Endothelial cell of umbilical vein (primary cell): ENCODE measurements at regions not wholly inside any gene's neighbourhood (a gene's known extent, or its start where the extent isn't known, plus 50 kb on each side); places are given as distances from the start of the nearest gene placed in this dataset.

Experiments
- BruUV-seq: library from RNA; stranded (reverse); fragments of 400-500 nt; replicated peaks from 2 replicates; lab custom pipeline; 2021; lab: Mats Ljungman, UMichigan
- CTCF ChIA-PET: fragments of 300-600, 350-600 bp; sonication (Branson Sonifier 250); formaldehyde crosslinking; loops from one replicate; lab custom pipeline; 2021; ENCODE audit warnings: antibody characterized with exemption, inconsistent platforms; lab: Charles Lee
- POLR2A ChIA-PET: fragments of 300-600, 350-600 bp; sonication (Branson Sonifier 250); formaldehyde crosslinking; loops from one replicate; lab custom pipeline; 2021; ENCODE audit warnings: antibody characterized with exemption, inconsistent platforms; lab: Charles Lee
- DNase-seq: peaks from one replicate; pipeline ENCODE4 v3.0.0-alpha.2; 2011; ENCODE audit warnings: low read depth, low spot score
- FAIRE-seq: peaks from 2 replicates; lab custom pipeline; 2011; peaks lifted over from hg19 to GRCh38; lab: Jason Lieb, UNC
- H2AFZ ChIP-seq: 2 replicates; pipeline ENCODE4 v1.6.0; 2012; ENCODE audit warnings: low read depth, low read length, control low read depth, inconsistent platforms
- H3K27ac ChIP-seq: 2 replicates; pipeline ENCODE4 v1.5.1; 2011; ENCODE audit warnings: low read depth, mild to moderate bottlenecking, control low read depth, low read length, moderate library complexity; ENCODE audit not compliant: insufficient read depth
- H3K27me3 ChIP-seq, 2 experiments: 2 replicates each; pipeline versions ENCODE4 v1.6.0 to v1.6.1; 2011; ENCODE audit warnings: low read length in 2 of 2, mixed read lengths in 1 of 2; ENCODE audit not compliant: control insufficient read depth in 2 of 2, insufficient read depth in 2 of 2
- H3K36me3 ChIP-seq, 2 experiments: 2 replicates in 1 of 2; 3 replicates in 1 of 2; pipeline ENCODE4 v1.5.1; 2011; ENCODE audit warnings: low read length in 2 of 2, mild to moderate bottlenecking in 1 of 2, moderate library complexity in 1 of 2; ENCODE audit not compliant: control insufficient read depth in 2 of 2, insufficient read depth in 2 of 2; ENCODE audit errors: extremely low read depth in 1 of 2
- H3K4me1 ChIP-seq: 3 replicates; pipeline ENCODE4 v1.5.1; 2011; ENCODE audit warnings: mild to moderate bottlenecking, low read length; ENCODE audit not compliant: control insufficient read depth, insufficient read depth; ENCODE audit errors: extremely low read depth
- H3K4me2 ChIP-seq: 2 replicates; pipeline ENCODE4 v1.6.1; 2011; ENCODE audit warnings: low read length, control low read depth, mixed read lengths; ENCODE audit not compliant: insufficient read depth
- H3K4me3 ChIP-seq, 3 experiments: fragments of 200-600 bp in 1 of 3; sonication (generic), shearing (Covaris generic) in 1 of 3; replicated peaks in 1 of 3; 2 replicates each; pipeline ENCODE4 v1.5.1; 2011 to 2016; ENCODE audit warnings: control low read depth in 3 of 3, low read length in 3 of 3, mild to moderate bottlenecking in 2 of 3, inconsistent platforms in 1 of 3, low read depth in 1 of 3, moderate library complexity in 1 of 3; ENCODE audit not compliant: insufficient read depth in 1 of 3
- H3K79me2 ChIP-seq: 2 replicates; pipeline ENCODE4 v1.6.0; 2012; ENCODE audit warnings: low read length, inconsistent platforms; ENCODE audit not compliant: control insufficient read depth, insufficient read depth
- H3K9ac ChIP-seq: replicated peaks from 2 replicates; pipeline ENCODE3; 2011; ENCODE audit warnings: low read length, control low read depth; ENCODE audit not compliant: insufficient read depth; ENCODE audit errors: extremely low read depth
- H3K9me1 ChIP-seq: replicated peaks from 3 replicates; pipeline ENCODE4 v1.6.0; 2011; ENCODE audit warnings: mild to moderate bottlenecking, low read length; ENCODE audit not compliant: control insufficient read depth, insufficient read depth; ENCODE audit errors: extremely low read depth
- H3K9me3 ChIP-seq: replicated peaks from 2 replicates; pipeline ENCODE4 v1.5.1; 2012; ENCODE audit warnings: low read length, inconsistent platforms; ENCODE audit not compliant: control insufficient read depth, insufficient read depth
- H4K20me1 ChIP-seq: replicated peaks from 2 replicates; pipeline ENCODE3; 2011; ENCODE audit warnings: mild to moderate bottlenecking, low read length; ENCODE audit not compliant: control insufficient read depth, insufficient read depth; ENCODE audit errors: extremely low read depth
- CTCF ChIP-seq, 2 donors: IDR thresholded peaks; 1 replicate in 1 of 2; 2 replicates in 1 of 2; pipeline ENCODE4 v1.5.1; 2011; ENCODE audit warnings: low read length in 2 of 2, mild to moderate bottlenecking in 2 of 2, moderate library complexity in 2 of 2, control low read depth in 1 of 2, inconsistent platforms in 1 of 2, low read depth in 1 of 2; ENCODE audit not compliant: insufficient read depth in 1 of 2; ENCODE audit errors: extremely low read depth in 1 of 2
- EZH2 ChIP-seq: IDR thresholded peaks from 2 replicates; pipeline ENCODE4 v1.6.1; 2012; ENCODE audit warnings: borderline replicate concordance, low read depth, mild to moderate bottlenecking, moderate library complexity, low read length, inconsistent platforms; ENCODE audit not compliant: severe bottlenecking
- FOS ChIP-seq: IDR thresholded peaks from 2 replicates; pipeline ENCODE4 v1.6.1; 2011; ENCODE audit warnings: mild to moderate bottlenecking, low read length, moderate library complexity, borderline replicate concordance; ENCODE audit not compliant: insufficient read depth
- GATA2 ChIP-seq: IDR thresholded peaks from 2 replicates; pipeline ENCODE4 v1.7.0; 2011; ENCODE audit warnings: low read depth, mild to moderate bottlenecking, moderate library complexity, mixed read lengths, low read length; ENCODE audit not compliant: insufficient read length, insufficient read depth
- JUN ChIP-seq: IDR thresholded peaks from 2 replicates; pipeline ENCODE4 v1.6.1; 2011; ENCODE audit warnings: borderline replicate concordance, low read depth; ENCODE audit not compliant: insufficient read length, insufficient read depth
- MAX ChIP-seq: IDR thresholded peaks from 2 replicates; pipeline ENCODE4 v1.6.1; 2011; ENCODE audit not compliant: insufficient read depth, insufficient read length
- MYC ChIP-seq: IDR thresholded peaks from one replicate; pipeline ENCODE4 v1.6.1; 2011; ENCODE audit warnings: mild to moderate bottlenecking, low read depth, low read length
- POLR2A ChIP-seq: IDR thresholded peaks from 2 replicates; pipeline ENCODE4 v1.6.1; 2012; ENCODE audit warnings: low read depth, mild to moderate bottlenecking, control low read depth, low read length
- POLR2AphosphoS5 ChIP-seq: IDR thresholded peaks from 2 replicates; pipeline ENCODE4 v1.6.1; 2012; ENCODE audit warnings: low read depth, mild to moderate bottlenecking, control low read depth, low read length, moderate library complexity; ENCODE audit not compliant: insufficient read depth
- dilution Hi-C: fragments of 300-500 bp; cut with MboI; formaldehyde crosslinking; loops from one replicate; pipeline ENCODE4 v1.15.0; 2019; ENCODE audit warnings: low sequenced_read_pairs; ENCODE audit not compliant: extremely low pct_ligation_motif_present
- intact Hi-C: fragments of 100-400 bp; cut with micrococcal nuclease; formaldehyde crosslinking; loops from one replicate; pipeline ENCODE4 v1.10.0; 2022

GRCh38 chr1:80244372-80244771 is 1237.8 kb upstream of the ADGRL4 start:
- TF ChIP-seq FOS (no peak), POLR2AphosphoS5 (no peak)
- Histone ChIP-seq H3K9me1 (no peaks in the 10 kb centered on the region), H4K20me1 (no peaks in the 10 kb centered on the region), H3K27me3 (no peaks in the 10 kb centered on the region), H3K9me3 (no peaks in the 10 kb centered on the region), H3K36me3 (no peaks in the 10 kb centered on the region), H3K9ac (no peak overlapping the region), H3K4me2 (no peak overlapping the region), H2AFZ (no peak overlapping the region), H3K79me2 (no peaks in the 10 kb centered on the region), H3K4me1 (no peaks in the 10 kb centered on the region), H3K4me3 (no peak overlapping the region), H3K27ac (no peak overlapping the region)
- intact Hi-C loops = no loop called here
- BruUV-seq = no TSS peak
- CTCF ChIA-PET = interaction anchor here (0.8 to 1.0 kb wide), 2 partner anchors 15 to 27 kb away, joined by 3 read pairs; no protein-coding TSS in a partner anchor
- dilution Hi-C loops = no loop called here
- DNase-seq (no peak), FAIRE-seq (no peak)
- POLR2A ChIA-PET = no interaction called here

- no peak for TF ChIP-seq EZH2
- no peak for TF ChIP-seq MAX
- TF ChIP-seq FOS = no peak
- no peak for TF ChIP-seq CTCF (IDR thresholded peaks at IDR 0.05; ENCODE audit: extremely low read depth in 1 of 2, insufficient read depth in 1 of 2, low read depth in 1 of 2, low read length in 2 of 2)
- TF ChIP-seq GATA2 = no peak
- no peak for TF ChIP-seq POLR2AphosphoS5
- TF ChIP-seq JUN = no peak
- no peak for TF ChIP-seq MYC
- no peak for TF ChIP-seq POLR2A
- Histone ChIP-seq H3K9ac (no peak overlapping the region), H3K79me2 (no peaks in the 10 kb centered on the region), H3K9me1 (no peaks in the 10 kb centered on the region), H4K20me1 (no peaks in the 10 kb centered on the region), H2AFZ (no peak overlapping the region), H3K27ac (no peak overlapping the region), H3K27me3 (no peaks in the 10 kb centered on the region), H3K9me3 (no peaks in the 10 kb centered on the region), H3K4me2 (no peak overlapping the region), H3K4me3 (no peak overlapping the region), H3K36me3 (no peaks in the 10 kb centered on the region), H3K4me1 (no peaks in the 10 kb centered on the region)
- ChIA-PET CTCF (no interaction called here), POLR2A (no interaction called here)
- intact Hi-C loops = no loop called here
- DNase-seq = no peak
- dilution Hi-C loops = no loop called here
- no TSS peak for BruUV-seq
- FAIRE-seq = no peak
These were observed 1235.0 kb upstream of the ADGRL4 start for GRCh38 chr1:80241566-80241965.
